ENCODE measurements at regions not wholly inside any gene's neighbourhood (a gene's known extent, or its start where the extent isn't known, plus 50 kb on each side); places are given as distances from the start of the nearest gene placed in this dataset.

- no peak for TF ChIP-seq CTCF (IDR thresholded peaks at IDR 0.05; ENCODE audit: low read depth, low read length)
- no peak for TF ChIP-seq EZH2phosphoT487 (IDR thresholded peaks at IDR 0.05; ENCODE audit: low read depth)
Measured at GRCh38 chr2:43088143-43089073, 138.0 kb downstream of the ZFP36L2 start.
